HFFc6 (cell line): ENCODE measurements at regions not wholly inside any gene's neighbourhood (a gene's known extent, or its start where the extent isn't known, plus 50 kb on each side); places are given as distances from the start of the nearest gene placed in this dataset.

Experiments
- DNase-seq: peaks from one replicate; pipeline ENCODE4 v3.0.0-alpha.2; 2018
- H3K27ac Mint-ChIP-seq: 2 replicates; pipeline ENCODE4 v1.8.0; 2020; ENCODE audit warnings: mild to moderate bottlenecking, mixed read lengths
- H3K27me3 Mint-ChIP-seq: 2 replicates; pipeline ENCODE4 v1.8.0; 2021; ENCODE audit warnings: mild to moderate bottlenecking, moderate library complexity, mixed read lengths; ENCODE audit not compliant: insufficient read depth
- H3K36me3 Mint-ChIP-seq: 2 replicates; pipeline ENCODE4 v1.8.0; 2021; ENCODE audit warnings: low read depth, mixed read lengths
- H3K4me1 Mint-ChIP-seq: 2 replicates; pipeline ENCODE4 v1.8.0; 2020; ENCODE audit warnings: low read depth, mixed read lengths
- H3K4me3 Mint-ChIP-seq: 2 replicates; pipeline ENCODE4 v1.8.0; 2020; ENCODE audit warnings: mild to moderate bottlenecking, moderate library complexity, mixed read lengths
- H3K9me3 Mint-ChIP-seq: 2 replicates; pipeline ENCODE4 v1.8.0; 2020; ENCODE audit warnings: mild to moderate bottlenecking, mixed read lengths
- CTCF ChIP-seq: fragments of 200-600 bp; sonication (generic); IDR thresholded peaks from 2 replicates; pipeline ENCODE4 v1.5.0; 2021; ENCODE audit warnings: antibody characterized with exemption, mild to moderate bottlenecking

- TF ChIP-seq CTCF = no peak
- peaks cover 36% of the 10 kb centered on the region for H3K9me3 Mint-ChIP-seq
- H3K4me3 Mint-ChIP-seq = no peak overlapping the region
- H3K27me3 Mint-ChIP-seq = no peaks in the 10 kb centered on the region; the same call in 1 of the 2 replicates
- no peak overlapping the region for H3K27ac Mint-ChIP-seq
- H3K4me1 Mint-ChIP-seq = no peaks in the 10 kb centered on the region
- no peak for DNase-seq
- H3K36me3 Mint-ChIP-seq = peaks cover 5% of the 10 kb centered on the region; the same call in 1 of the 2 replicates
Measured at GRCh38 chr4:85221606-85222005, 253.3 kb upstream of the ARHGAP24 start.

- peaks cover 34% of the 10 kb centered on the region for H3K9me3 Mint-ChIP-seq
- no peak overlapping the region for H3K4me3 Mint-ChIP-seq
- H3K27me3 Mint-ChIP-seq = no peaks in the 10 kb centered on the region; the same call in 1 of the 2 replicates
- no peak for DNase-seq
- no peaks in the 10 kb centered on the region for H3K36me3 Mint-ChIP-seq
- TF ChIP-seq CTCF = no peak
- no peaks in the 10 kb centered on the region for H3K4me1 Mint-ChIP-seq
- H3K27ac Mint-ChIP-seq = no peak overlapping the region
Measured at GRCh38 chr4:85222561-85222960, 252.4 kb upstream of the ARHGAP24 start.

- H3K9me3 Mint-ChIP-seq = peaks cover 19% of the 10 kb centered on the region; the same call in 1 of the 2 replicates
- H3K27me3 Mint-ChIP-seq = no peaks in the 10 kb centered on the region
- H3K4me3 Mint-ChIP-seq = no peak overlapping the region
- no peak overlapping the region for H3K27ac Mint-ChIP-seq
- DNase-seq = no peak
- no peaks in the 10 kb centered on the region for H3K4me1 Mint-ChIP-seq
- H3K36me3 Mint-ChIP-seq = no peaks in the 10 kb centered on the region
- no peak for TF ChIP-seq CTCF
Measured at GRCh38 chr4:85228264-85228663, 246.7 kb upstream of the ARHGAP24 start.

- Mint-ChIP-seq H3K4me3 (no peak overlapping the region), H3K9me3 (no peaks in the 10 kb centered on the region; the same call in 1 of the 2 replicates), H3K27me3 (no peaks in the 10 kb centered on the region), H3K27ac (no peak overlapping the region), H3K4me1 (no peaks in the 10 kb centered on the region), H3K36me3 (no peaks in the 10 kb centered on the region)
- no peak for TF ChIP-seq CTCF
- no peak for DNase-seq
Measured at GRCh38 chr4:85233516-85233915, 241.4 kb upstream of the ARHGAP24 start.

GRCh38 chr4:85243857-85244256 lies 231.1 kb upstream of the ARHGAP24 start:
- H3K27me3 Mint-ChIP-seq = no peaks in the 10 kb centered on the region
- no peaks in the 10 kb centered on the region for H3K36me3 Mint-ChIP-seq
- peaks cover 10% of the 10 kb centered on the region; the same call in 1 of the 2 replicates for H3K9me3 Mint-ChIP-seq
- TF ChIP-seq CTCF = no peak
- no peak for DNase-seq
- H3K4me3 Mint-ChIP-seq = no peak overlapping the region
- no peaks in the 10 kb centered on the region for H3K4me1 Mint-ChIP-seq
- no peak overlapping the region for H3K27ac Mint-ChIP-seq

GRCh38 chr4:85244638-85245037 lies 230.3 kb upstream of the ARHGAP24 start:
- TF ChIP-seq CTCF = no peak
- Mint-ChIP-seq H3K4me3 (no peak overlapping the region), H3K9me3 (peaks cover 10% of the 10 kb centered on the region), H3K36me3 (no peaks in the 10 kb centered on the region), H3K4me1 (no peaks in the 10 kb centered on the region), H3K27me3 (no peaks in the 10 kb centered on the region), H3K27ac (no peak overlapping the region)
- DNase-seq = no peak
